ENCODE measurements at regions not wholly inside any gene's neighbourhood (a gene's known extent, or its start where the extent isn't known, plus 50 kb on each side); places are given as distances from the start of the nearest gene placed in this dataset.

DNA sequence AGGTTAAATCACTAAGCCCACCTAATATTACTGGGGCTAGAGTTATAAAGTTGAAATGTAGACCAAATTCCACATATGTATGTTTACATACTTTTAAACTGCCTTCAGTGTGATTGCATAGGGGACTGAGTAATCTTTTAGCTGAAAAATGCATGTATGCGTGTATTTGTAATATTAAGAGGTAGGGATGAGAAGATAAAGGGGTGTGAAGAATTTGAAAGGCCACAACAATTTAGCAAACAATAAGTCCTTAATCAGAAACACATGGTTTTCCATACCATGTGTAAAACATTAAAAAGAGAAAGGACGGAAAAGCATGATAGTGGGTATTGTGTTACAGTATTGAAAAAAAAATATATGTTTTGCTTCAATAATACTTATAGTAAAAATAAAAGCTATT is 919.9 kb upstream of the FLRT2 start:
- TF ChIP-seq, protein P1, sequence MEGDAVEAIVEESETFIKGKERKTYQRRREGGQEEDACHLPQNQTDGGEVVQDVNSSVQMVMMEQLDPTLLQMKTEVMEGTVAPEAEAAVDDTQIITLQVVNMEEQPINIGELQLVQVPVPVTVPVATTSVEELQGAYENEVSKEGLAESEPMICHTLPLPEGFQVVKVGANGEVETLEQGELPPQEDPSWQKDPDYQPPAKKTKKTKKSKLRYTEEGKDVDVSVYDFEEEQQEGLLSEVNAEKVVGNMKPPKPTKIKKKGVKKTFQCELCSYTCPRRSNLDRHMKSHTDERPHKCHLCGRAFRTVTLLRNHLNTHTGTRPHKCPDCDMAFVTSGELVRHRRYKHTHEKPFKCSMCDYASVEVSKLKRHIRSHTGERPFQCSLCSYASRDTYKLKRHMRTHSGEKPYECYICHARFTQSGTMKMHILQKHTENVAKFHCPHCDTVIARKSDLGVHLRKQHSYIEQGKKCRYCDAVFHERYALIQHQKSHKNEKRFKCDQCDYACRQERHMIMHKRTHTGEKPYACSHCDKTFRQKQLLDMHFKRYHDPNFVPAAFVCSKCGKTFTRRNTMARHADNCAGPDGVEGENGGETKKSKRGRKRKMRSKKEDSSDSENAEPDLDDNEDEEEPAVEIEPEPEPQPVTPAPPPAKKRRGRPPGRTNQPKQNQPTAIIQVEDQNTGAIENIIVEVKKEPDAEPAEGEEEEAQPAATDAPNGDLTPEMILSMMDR (IDR thresholded peaks at IDR 0.05; ENCODE audit: borderline replicate concordance, extremely low read depth, insufficient read depth): no peak
- FAIRE-seq (no peak), DNase-seq (no peak)
- no peaks in the 10 kb centered on the region for H3K9me3 ChIP-seq (ENCODE audit: control insufficient read depth in 2 of 3, insufficient read depth in 1 of 3, low read length in 3 of 3)
- H3K9ac ChIP-seq (ENCODE audit: low read length in 3 of 3): no peak overlapping the region
- no peaks in the 10 kb centered on the region for H3K4me1 ChIP-seq (ENCODE audit: control insufficient read depth in 2 of 3, insufficient read depth in 2 of 3, low read depth in 1 of 3, low read length in 3 of 3)
- H3K36me3 ChIP-seq (ENCODE audit: control insufficient read depth in 2 of 3, insufficient read depth in 3 of 3, low read length in 3 of 3): no peaks in the 10 kb centered on the region
- H3K27me3 ChIP-seq (ENCODE audit: control insufficient read depth, insufficient read depth, low read length): no peaks in the 10 kb centered on the region
- intact Hi-C loops (cut with DNase I): no loop called here
- no peak overlapping the region for H3K4me3 ChIP-seq (ENCODE audit: low read length in 3 of 3)
- no peak overlapping the region for H3K27ac ChIP-seq (ENCODE audit: low read depth in 2 of 2, low read length in 2 of 2)

DNA sequence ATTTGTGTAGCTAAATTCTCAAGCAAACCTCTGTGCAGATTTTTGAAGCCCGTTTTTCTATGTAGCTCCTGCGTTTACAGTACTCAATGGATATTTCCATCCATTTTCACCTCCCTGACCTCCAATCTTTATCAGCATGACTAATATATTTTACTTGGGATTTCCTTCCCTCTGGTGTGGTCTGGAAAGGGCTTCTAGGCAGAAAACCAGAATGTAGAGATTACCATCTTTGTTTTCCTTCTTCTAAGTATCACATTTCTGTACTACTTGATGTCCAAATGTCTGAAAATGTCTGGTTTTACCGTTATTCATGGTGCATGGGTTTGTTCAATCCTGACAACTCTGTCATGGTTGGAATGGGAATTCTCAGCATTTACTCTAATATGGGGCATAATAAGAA is 907.6 kb upstream of the FLRT2 start:
- H3K27me3 ChIP-seq (ENCODE audit: control insufficient read depth, insufficient read depth, low read length): no peaks in the 10 kb centered on the region
- H3K9me3 ChIP-seq (ENCODE audit: control insufficient read depth in 2 of 3, insufficient read depth in 1 of 3, low read length in 3 of 3): no peaks in the 10 kb centered on the region
- H3K4me3 ChIP-seq (ENCODE audit: low read length in 3 of 3): no peak overlapping the region
- no peak overlapping the region for H3K9ac ChIP-seq (ENCODE audit: low read length in 3 of 3)
- no peak overlapping the region for H3K27ac ChIP-seq (ENCODE audit: low read depth in 2 of 2, low read length in 2 of 2)
- no peaks in the 10 kb centered on the region for H3K4me1 ChIP-seq (ENCODE audit: control insufficient read depth in 2 of 3, insufficient read depth in 2 of 3, low read depth in 1 of 3, low read length in 3 of 3)
- TF ChIP-seq, protein P1 (IDR thresholded peaks at IDR 0.05; ENCODE audit: borderline replicate concordance, extremely low read depth, insufficient read depth): no peak
- FAIRE-seq (no peak), DNase-seq (no peak)
- intact Hi-C loops (cut with DNase I): no loop called here
- no peaks in the 10 kb centered on the region for H3K36me3 ChIP-seq (ENCODE audit: control insufficient read depth in 2 of 3, insufficient read depth in 3 of 3, low read length in 3 of 3)

GRCh38 chr14:84643446-84643845 is 886.5 kb upstream of the FLRT2 start:
- no peak overlapping the region for H3K9ac ChIP-seq (ENCODE audit: low read length in 3 of 3)
- no peaks in the 10 kb centered on the region for H3K36me3 ChIP-seq (ENCODE audit: control insufficient read depth in 2 of 3, insufficient read depth in 3 of 3, low read length in 3 of 3)
- H3K4me3 ChIP-seq (ENCODE audit: low read length in 3 of 3): no peak overlapping the region
- intact Hi-C loops (cut with DNase I): no loop called here
- peaks cover 0 to 2% (median 0%) of the 10 kb centered on the region in 3 donors for H3K9me3 ChIP-seq (ENCODE audit: control insufficient read depth in 2 of 3, insufficient read depth in 1 of 3, low read length in 3 of 3)
- FAIRE-seq (no peak), DNase-seq (no peak)
- TF ChIP-seq, protein P1 (IDR thresholded peaks at IDR 0.05; ENCODE audit: borderline replicate concordance, extremely low read depth, insufficient read depth): no peak
- no peak overlapping the region for H3K27ac ChIP-seq (ENCODE audit: low read depth in 2 of 2, low read length in 2 of 2)
- H3K27me3 ChIP-seq (ENCODE audit: control insufficient read depth, insufficient read depth, low read length): no peaks in the 10 kb centered on the region
- H3K4me1 ChIP-seq (ENCODE audit: control insufficient read depth in 2 of 3, insufficient read depth in 2 of 3, low read depth in 1 of 3, low read length in 3 of 3): no peaks in the 10 kb centered on the region

DNA sequence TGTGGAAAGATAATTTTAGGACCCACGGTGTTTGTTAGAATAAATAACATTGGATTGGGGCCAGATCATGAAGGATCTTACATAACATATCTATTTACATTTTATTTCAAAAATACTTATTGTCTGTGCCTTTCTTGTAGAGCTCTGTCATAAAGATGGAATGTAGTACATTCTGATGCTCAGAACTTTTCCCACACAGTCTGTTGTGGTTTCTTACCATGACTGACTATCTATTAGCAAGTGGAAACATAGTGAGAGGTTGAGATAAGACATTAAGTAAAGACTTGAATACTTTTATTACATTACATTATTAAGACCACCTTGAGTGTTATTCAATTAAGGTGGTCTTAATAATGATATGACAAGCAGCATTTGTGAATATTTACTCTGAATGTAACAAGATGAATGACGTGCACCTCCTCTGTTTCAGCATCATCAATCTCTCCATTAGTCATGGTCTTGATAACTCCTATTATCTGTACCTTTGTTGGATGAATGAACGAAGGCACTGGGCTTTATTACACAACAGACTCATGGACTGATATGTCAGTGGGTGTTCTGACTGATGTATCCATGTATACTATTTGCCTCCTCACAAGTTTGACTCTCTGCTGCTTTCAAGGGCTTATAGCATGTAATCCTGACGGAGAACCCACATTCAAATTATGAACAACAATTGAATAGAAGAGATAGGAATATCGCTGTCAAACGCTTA is 883.0 kb upstream of the FLRT2 start:
- Histone ChIP-seq H3K36me3 (ENCODE audit: control insufficient read depth in 2 of 3, insufficient read depth in 3 of 3, low read length in 3 of 3) (no peaks in the 10 kb centered on the region), H3K4me1 (ENCODE audit: control insufficient read depth in 2 of 3, insufficient read depth in 2 of 3, low read depth in 1 of 3, low read length in 3 of 3) (no peaks in the 10 kb centered on the region), H3K9me3 (ENCODE audit: control insufficient read depth in 2 of 3, insufficient read depth in 1 of 3, low read length in 3 of 3) (peaks cover 0 to 2% (median 0%) of the 10 kb centered on the region in 3 donors), H3K27ac (ENCODE audit: low read depth in 2 of 2, low read length in 2 of 2) (no peak overlapping the region), H3K4me3 (ENCODE audit: low read length in 3 of 3) (no peak overlapping the region), H3K27me3 (ENCODE audit: control insufficient read depth, insufficient read depth, low read length) (no peaks in the 10 kb centered on the region), H3K9ac (ENCODE audit: low read length in 3 of 3) (no peak overlapping the region)
- FAIRE-seq: no peak
- DNase-seq: no peak
- intact Hi-C loops (cut with DNase I): no loop called here
- TF ChIP-seq, protein P1 (IDR thresholded peaks at IDR 0.05; ENCODE audit: borderline replicate concordance, extremely low read depth, insufficient read depth): no peak

Data from kidney (tissue), 13 donors.